IPS-15b (cell line): ENCODE measurements at regions not wholly inside any gene's neighbourhood (a gene's known extent, or its start where the extent isn't known, plus 50 kb on each side); places are given as distances from the start of the nearest gene placed in this dataset.

Source experiments
- H3K27me3 ChIP-seq: one replicate; pipeline ENCODE4 v1.6.1; 2013; ENCODE audit warnings: low read length; ENCODE audit not compliant: control insufficient read depth, insufficient read depth
- H3K36me3 ChIP-seq: one replicate; pipeline ENCODE4 v1.6.1; 2013; ENCODE audit warnings: low read length; ENCODE audit not compliant: control insufficient read depth, insufficient read depth
- H3K4me1 ChIP-seq: one replicate; pipeline ENCODE4 v1.6.1; 2013; ENCODE audit warnings: mild to moderate bottlenecking, low read length; ENCODE audit not compliant: control insufficient read depth, insufficient read depth
- H3K4me3 ChIP-seq: one replicate; pipeline ENCODE4 v1.5.1; 2013; ENCODE audit warnings: low read depth, low read length
- H3K9ac ChIP-seq: one replicate; pipeline ENCODE4 v1.6.1; 2013; ENCODE audit warnings: low read depth, mild to moderate bottlenecking, low read length
- H3K9me3 ChIP-seq: one replicate; pipeline ENCODE4 v1.6.1; 2013; ENCODE audit warnings: mild to moderate bottlenecking, low read length; ENCODE audit not compliant: control insufficient read depth, insufficient read depth

GRCh38 chr2:192292478-192292877 is 97.7 kb upstream of the TMEFF2 start:
- Histone ChIP-seq H3K36me3 (no peaks in the 10 kb centered on the region), H3K9me3 (no peaks in the 10 kb centered on the region), H3K4me1 (no peaks in the 10 kb centered on the region), H3K9ac (no peak overlapping the region), H3K27me3 (no peaks in the 10 kb centered on the region), H3K4me3 (no peak overlapping the region)

GRCh38 chr2:192288295-192288694 is 93.6 kb upstream of the TMEFF2 start:
- no peak overlapping the region for H3K9ac ChIP-seq
- H3K9me3 ChIP-seq, result no peaks in the 10 kb centered on the region
- no peaks in the 10 kb centered on the region for H3K4me1 ChIP-seq
- H3K27me3 ChIP-seq, result no peaks in the 10 kb centered on the region
- H3K36me3 ChIP-seq, result no peaks in the 10 kb centered on the region
- no peak overlapping the region for H3K4me3 ChIP-seq

GRCh38 chr2:192286093-192286701 is 91.5 kb upstream of the TMEFF2 start:
- H3K36me3 ChIP-seq, result no peaks in the 10 kb centered on the region
- no peaks in the 10 kb centered on the region for H3K4me1 ChIP-seq
- no peak overlapping the region for H3K9ac ChIP-seq
- no peak overlapping the region for H3K4me3 ChIP-seq
- H3K27me3 ChIP-seq, result no peaks in the 10 kb centered on the region
- no peaks in the 10 kb centered on the region for H3K9me3 ChIP-seq

- H3K4me3 ChIP-seq, result no peak overlapping the region
- no peaks in the 10 kb centered on the region for H3K4me1 ChIP-seq
- H3K9me3 ChIP-seq, result no peaks in the 10 kb centered on the region
- no peaks in the 10 kb centered on the region for H3K27me3 ChIP-seq
- no peaks in the 10 kb centered on the region for H3K36me3 ChIP-seq
- no peak overlapping the region for H3K9ac ChIP-seq
Observed at GRCh38 chr2:192283450-192283849, 88.7 kb upstream of the TMEFF2 start.

GRCh38 chr2:192278701-192279100 is 84.0 kb upstream of the TMEFF2 start:
- no peak overlapping the region for H3K9ac ChIP-seq
- no peaks in the 10 kb centered on the region for H3K27me3 ChIP-seq
- no peaks in the 10 kb centered on the region for H3K36me3 ChIP-seq
- peaks cover 5% of the 10 kb centered on the region for H3K4me1 ChIP-seq
- no peaks in the 10 kb centered on the region for H3K9me3 ChIP-seq
- H3K4me3 ChIP-seq, result no peak overlapping the region

- peaks cover 5% of the 10 kb centered on the region for H3K4me1 ChIP-seq
- no peaks in the 10 kb centered on the region for H3K27me3 ChIP-seq
- H3K9ac ChIP-seq, result no peak overlapping the region
- no peaks in the 10 kb centered on the region for H3K36me3 ChIP-seq
- H3K9me3 ChIP-seq, result no peaks in the 10 kb centered on the region
- H3K4me3 ChIP-seq, result no peak overlapping the region
Observed at GRCh38 chr2:192277494-192278109, 82.9 kb upstream of the TMEFF2 start.

GRCh38 chr2:192275632-192276031 is 80.9 kb upstream of the TMEFF2 start:
- H3K4me1 ChIP-seq, result peaks cover 5% of the 10 kb centered on the region
- no peaks in the 10 kb centered on the region for H3K36me3 ChIP-seq
- H3K4me3 ChIP-seq, result no peak overlapping the region
- H3K9me3 ChIP-seq, result no peaks in the 10 kb centered on the region
- H3K27me3 ChIP-seq, result no peaks in the 10 kb centered on the region
- no peak overlapping the region for H3K9ac ChIP-seq

GRCh38 chr2:192267484-192267883 is 72.8 kb upstream of the TMEFF2 start:
- no peak overlapping the region for H3K9ac ChIP-seq
- H3K27me3 ChIP-seq, result no peaks in the 10 kb centered on the region
- no peaks in the 10 kb centered on the region for H3K36me3 ChIP-seq
- H3K4me3 ChIP-seq, result no peak overlapping the region
- H3K9me3 ChIP-seq, result no peaks in the 10 kb centered on the region
- no peaks in the 10 kb centered on the region for H3K4me1 ChIP-seq

GRCh38 chr2:192265751-192266150 is 71.0 kb upstream of the TMEFF2 start:
- Histone ChIP-seq H3K27me3 (no peaks in the 10 kb centered on the region), H3K9ac (no peak overlapping the region), H3K9me3 (no peaks in the 10 kb centered on the region), H3K4me1 (no peaks in the 10 kb centered on the region), H3K4me3 (no peak overlapping the region), H3K36me3 (no peaks in the 10 kb centered on the region)

- H3K9ac ChIP-seq, result no peak overlapping the region
- no peak overlapping the region for H3K4me3 ChIP-seq
- H3K27me3 ChIP-seq, result no peaks in the 10 kb centered on the region
- no peaks in the 10 kb centered on the region for H3K36me3 ChIP-seq
- no peaks in the 10 kb centered on the region for H3K9me3 ChIP-seq
- H3K4me1 ChIP-seq, result no peaks in the 10 kb centered on the region
Observed at GRCh38 chr2:192254444-192254843, 59.7 kb upstream of the TMEFF2 start.

GRCh38 chr2:192253692-192254091 is 59.0 kb upstream of the TMEFF2 start:
- H3K36me3 ChIP-seq, result no peaks in the 10 kb centered on the region
- H3K4me3 ChIP-seq, result no peak overlapping the region
- no peaks in the 10 kb centered on the region for H3K4me1 ChIP-seq
- no peaks in the 10 kb centered on the region for H3K27me3 ChIP-seq
- H3K9ac ChIP-seq, result no peak overlapping the region
- H3K9me3 ChIP-seq, result no peaks in the 10 kb centered on the region

GRCh38 chr2:192250961-192251360 is 56.2 kb upstream of the TMEFF2 start:
- Histone ChIP-seq H3K9me3 (no peaks in the 10 kb centered on the region), H3K9ac (no peak overlapping the region), H3K4me3 (no peak overlapping the region), H3K4me1 (no peaks in the 10 kb centered on the region), H3K27me3 (no peaks in the 10 kb centered on the region), H3K36me3 (no peaks in the 10 kb centered on the region)
